H1 (cell line): ENCODE measurements at regions not wholly inside any gene's neighbourhood (a gene's known extent, or its start where the extent isn't known, plus 50 kb on each side); places are given as distances from the start of the nearest gene placed in this dataset.
A peak's percentile ranks its signal among the peaks of the same experiment; 100 is the strongest.

ENCODE experiments used
- CTCF ChIA-PET: fragments of 300-600 bp; sonication (Branson Sonifier 250); formaldehyde crosslinking; loops from one replicate; lab custom pipeline; 2021; ENCODE audit not compliant: partially characterized antibody; lab: Charles Lee
- POLR2A ChIA-PET: fragments of 300-600 bp; sonication (Branson Sonifier 250); formaldehyde crosslinking; loops from one replicate; lab custom pipeline; 2021; ENCODE audit warnings: inconsistent platforms; ENCODE audit not compliant: partially characterized antibody; lab: Charles Lee
- DNase-seq, 2 experiments: peaks; one replicate each; pipeline versions ENCODE4 v3.0.0 to v3.0.0-alpha.2; 2010 to 2022; ENCODE audit warnings: low spot score in 2 of 2, low read depth in 1 of 2, mixed read lengths in 1 of 2
- FAIRE-seq: peaks from 2 replicates; lab custom pipeline; 2011; peaks lifted over from hg19 to GRCh38; lab: Jason Lieb, UNC
- H2AFZ ChIP-seq: 2 replicates; pipeline ENCODE4 v1.8.1; 2012; ENCODE audit warnings: low read length, inconsistent platforms
- H2AK5ac ChIP-seq: 2 replicates; pipeline ENCODE4 v1.6.1; 2013; ENCODE audit warnings: low read depth, low read length
- H2BK120ac ChIP-seq: replicated peaks from 2 replicates; pipeline ENCODE3; 2013; ENCODE audit warnings: low read depth, low read length, inconsistent platforms
- H2BK12ac ChIP-seq: 2 replicates; pipeline ENCODE4 v1.6.1; 2013; ENCODE audit warnings: low read depth, low read length
- H2BK15ac ChIP-seq: 2 replicates; pipeline ENCODE4 v1.6.1; 2013; ENCODE audit warnings: low read length
- H2BK20ac ChIP-seq: 2 replicates; pipeline ENCODE4 v1.6.1; 2013; ENCODE audit warnings: low read length
- H2BK5ac ChIP-seq: 2 replicates; pipeline ENCODE4 v1.6.1; 2013; ENCODE audit warnings: low read depth, low read length
- H3K14ac ChIP-seq: 2 replicates; pipeline ENCODE4 v1.6.1; 2013; ENCODE audit warnings: inconsistent platforms; ENCODE audit not compliant: insufficient read length
- H3K18ac ChIP-seq: 2 replicates; pipeline ENCODE4 v1.6.1; 2013; ENCODE audit warnings: low read length; ENCODE audit errors: extremely low read depth
- H3K23ac ChIP-seq: 2 replicates; pipeline ENCODE4 v1.6.1; 2013; ENCODE audit warnings: inconsistent platforms; ENCODE audit not compliant: insufficient read length
- H3K23me2 ChIP-seq: 2 replicates; pipeline ENCODE4 v1.6.1; 2013; ENCODE audit warnings: low read depth, low read length
- H3K27ac ChIP-seq: 2 replicates; pipeline ENCODE4 v1.6.1; 2011; ENCODE audit warnings: low read depth, low read length, inconsistent platforms
- H3K27me3 ChIP-seq, 4 experiments: replicated peaks in 1 of 4; 1 replicate in 1 of 4; 2 replicates in 3 of 4; pipeline versions ENCODE4 v1.6.1 to v1.8.1; 2011 to 2013; ENCODE audit warnings: low read length in 3 of 4, mild to moderate bottlenecking in 3 of 4, inconsistent platforms in 2 of 4, mixed read lengths in 2 of 4, moderate library complexity in 1 of 4; ENCODE audit not compliant: control insufficient read depth in 3 of 4, insufficient read depth in 3 of 4; ENCODE audit errors: extremely low read depth in 1 of 4
- H3K36me3 ChIP-seq, 4 experiments: 2 replicates each; pipeline versions ENCODE4 v1.6.1 to v1.8.1; 2011 to 2013; ENCODE audit warnings: mild to moderate bottlenecking in 4 of 4, low read length in 3 of 4, moderate library complexity in 2 of 4, control low read depth in 1 of 4, inconsistent platforms in 1 of 4; ENCODE audit not compliant: insufficient read depth in 4 of 4, control insufficient read depth in 2 of 4
- H3K4ac ChIP-seq: replicated peaks from 2 replicates; pipeline ENCODE3; 2013; ENCODE audit warnings: low read length, low read depth, mixed read lengths, inconsistent platforms; ENCODE audit not compliant: insufficient read length
- H3K4me1 ChIP-seq, 4 experiments: replicated peaks in 1 of 4; 1 replicate in 1 of 4; 2 replicates in 3 of 4; pipeline versions ENCODE4 v1.6.1 to v1.8.1; 2011 to 2013; ENCODE audit warnings: low read length in 3 of 4, inconsistent platforms in 2 of 4, mixed read lengths in 1 of 4; ENCODE audit not compliant: insufficient read depth in 4 of 4, control insufficient read depth in 3 of 4
- H3K4me2 ChIP-seq, 2 experiments: 2 replicates each; pipeline versions ENCODE4 v1.6.1 to v1.8.1; 2011 to 2013; ENCODE audit warnings: low read depth in 2 of 2, low read length in 2 of 2, control low read depth in 1 of 2, inconsistent platforms in 1 of 2, mild to moderate bottlenecking in 1 of 2; ENCODE audit not compliant: insufficient read depth in 1 of 2
- H3K4me3 ChIP-seq, 4 experiments: fragments of 200-600, 300-600 bp in 1 of 4; sonication (generic), shearing (Covaris generic), sonication (Bioruptor Twin) in 1 of 4; 2 replicates each; pipeline versions ENCODE4 v1.5.1 to v1.8.1; 2011 to 2016; ENCODE audit warnings: low read length in 4 of 4, low read depth in 3 of 4, control low read depth in 2 of 4, inconsistent platforms in 2 of 4, mild to moderate bottlenecking in 2 of 4, mixed read lengths in 1 of 4, moderate library complexity in 1 of 4; ENCODE audit not compliant: insufficient read depth in 2 of 4; ENCODE audit errors: extremely low read depth in 1 of 4
- H3K56ac ChIP-seq: replicated peaks from 2 replicates; pipeline ENCODE3; 2013; ENCODE audit warnings: low read depth, mild to moderate bottlenecking, mixed read lengths, low read length, inconsistent platforms; ENCODE audit not compliant: insufficient read length
- H3K79me1 ChIP-seq: 2 replicates; pipeline ENCODE4 v1.6.1; 2013; ENCODE audit warnings: low read depth, low read length, control low read depth
- H3K79me2 ChIP-seq, 2 experiments: 2 replicates each; pipeline versions ENCODE4 v1.6.1 to v1.8.1; 2012 to 2013; ENCODE audit warnings: low read length in 2 of 2, mild to moderate bottlenecking in 2 of 2, inconsistent platforms in 1 of 2; ENCODE audit not compliant: insufficient read depth in 2 of 2, control insufficient read depth in 1 of 2
- H3K9ac ChIP-seq, 4 experiments: replicated peaks in 1 of 4; 1 replicate in 1 of 4; 2 replicates in 3 of 4; pipeline versions ENCODE4 v1.6.1 to v1.8.1; 2011 to 2013; ENCODE audit warnings: low read depth in 3 of 4, low read length in 3 of 4, control low read depth in 2 of 4, mild to moderate bottlenecking in 2 of 4, moderate library complexity in 2 of 4, inconsistent platforms in 1 of 4; ENCODE audit errors: extremely low read depth in 1 of 4
- H3K9me3 ChIP-seq, 2 experiments: 2 replicates each; pipeline versions ENCODE4 v1.6.1 to v1.8.1; 2012 to 2013; ENCODE audit warnings: mild to moderate bottlenecking in 2 of 2, moderate library complexity in 2 of 2, control low read depth in 1 of 2, inconsistent platforms in 1 of 2, low read depth in 1 of 2, low read length in 1 of 2, mixed read lengths in 1 of 2; ENCODE audit not compliant: insufficient read depth in 2 of 2
- H4K20me1 ChIP-seq, 2 experiments: replicated peaks in 1 of 2; 2 replicates each; pipeline versions ENCODE3 to v1.8.1; 2011 to 2013; ENCODE audit warnings: inconsistent platforms in 2 of 2, low read length in 2 of 2, mild to moderate bottlenecking in 1 of 2; ENCODE audit not compliant: insufficient read depth in 2 of 2, control insufficient read depth in 1 of 2
- H4K5ac ChIP-seq: 2 replicates; pipeline ENCODE4 v1.6.1; 2013; ENCODE audit warnings: low read length, low read depth, mixed read lengths, inconsistent platforms; ENCODE audit not compliant: insufficient read length
- H4K8ac ChIP-seq: 2 replicates; pipeline ENCODE4 v1.8.0; 2013; ENCODE audit warnings: mild to moderate bottlenecking, moderate library complexity, low read length, inconsistent platforms; ENCODE audit not compliant: insufficient read depth; ENCODE audit errors: extremely low read depth
- H4K91ac ChIP-seq: replicated peaks from 2 replicates; pipeline ENCODE3; 2013; ENCODE audit warnings: low read length, mixed read lengths, inconsistent platforms; ENCODE audit not compliant: insufficient read length
- CBX8 ChIP-seq: fragments of 300-800, 300-1000 bp; sonication (generic); IDR thresholded peaks from 2 replicates; pipeline ENCODE4 v1.7.1; 2016; ENCODE audit warnings: low read depth, low read length, borderline replicate concordance
- CHD1 ChIP-seq: IDR thresholded peaks from 2 replicates; pipeline ENCODE4 v1.6.1; 2012; ENCODE audit warnings: low read depth, low read length, improper control_type of control experiment
- CTBP2 ChIP-seq: IDR thresholded peaks from 2 replicates; pipeline ENCODE4 v1.7.0; 2011; ENCODE audit warnings: borderline replicate concordance, mild to moderate bottlenecking, moderate library complexity, mixed read lengths, low read length; ENCODE audit not compliant: insufficient read depth, insufficient read length
- GTF2F1 ChIP-seq: IDR thresholded peaks from 2 replicates; pipeline ENCODE4 v1.6.1; 2012; ENCODE audit warnings: low read depth, low read length, improper control_type of control experiment, borderline replicate concordance
- HDAC2 ChIP-seq, 2 experiments: fragments of 300-600 bp in 1 of 2; sonication (generic) in 1 of 2; IDR thresholded peaks; 2 replicates each; pipeline ENCODE4 v1.6.1; 2011 to 2012; ENCODE audit warnings: low read depth in 2 of 2, low read length in 2 of 2, mild to moderate bottlenecking in 2 of 2, moderate library complexity in 2 of 2, borderline replicate concordance in 1 of 2, inconsistent platforms in 1 of 2
- JUND ChIP-seq: IDR thresholded peaks from 2 replicates; pipeline ENCODE4 v1.6.1; 2011; ENCODE audit warnings: mild to moderate bottlenecking, improper control_type of control experiment, low read length
- KDM5A ChIP-seq: fragments of 200-600 bp; IDR thresholded peaks from 2 replicates; pipeline ENCODE4 v1.7.1; 2012; ENCODE audit warnings: mild to moderate bottlenecking, low read length, inconsistent platforms, mixed read lengths
- SUZ12 ChIP-seq: fragments of 200-600 bp; sonication (generic); IDR thresholded peaks from 2 replicates; pipeline ENCODE4 v1.6.1; 2012; ENCODE audit warnings: mild to moderate bottlenecking, inconsistent platforms, low read length, moderate library complexity, mixed read lengths
- WGBS, 2 experiments: shearing (Covaris generic) in 1 of 2; methylation state at CpG; one replicate each; pipeline versions ENCODE4 v1.1.6 to v1.1.7; 2013 to 2015; ENCODE audit warnings: low lambda C conversion rate in 2 of 2, mixed read lengths in 2 of 2, inconsistent platforms in 1 of 2, low coverage in 1 of 2, missing lambda C conversion rate in 1 of 2; ENCODE audit not compliant: insufficient replicate concordance in 2 of 2, insufficient coverage in 1 of 2, insufficient read length in 1 of 2; ENCODE audit errors: extremely low coverage in 1 of 2, missing lambda C conversion rate in 1 of 2; 5-methylcytosine and 5-hydroxymethylcytosine counted together

DNA sequence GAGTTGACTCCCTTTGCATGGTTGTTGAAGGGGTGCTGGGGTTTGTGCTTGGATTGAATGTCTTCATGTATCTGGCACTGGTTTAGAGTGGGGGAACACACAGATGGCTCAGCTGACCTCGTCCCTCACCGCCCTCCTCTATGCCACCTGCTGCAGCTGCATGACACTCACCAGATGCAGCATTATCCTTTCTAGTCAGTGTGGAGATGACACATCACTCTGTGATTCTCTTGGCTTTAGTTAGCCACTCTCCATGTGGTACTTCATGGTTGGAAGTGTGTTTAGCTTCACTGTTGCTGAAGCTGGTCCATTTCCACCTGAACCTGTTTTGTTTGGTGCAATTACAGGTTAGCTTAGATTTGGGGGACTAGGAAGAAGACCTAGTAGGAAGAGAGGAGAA, 56.3 kb upstream of the BMPER start:
- FAIRE-seq: no peak
- CTCF ChIA-PET: interaction anchor here (0.9 to 3.6 kb wide), 4 partner anchors 12 to 84 kb away, joined by 3 to 19 read pairs (median 4); no protein-coding TSS in a partner anchor

More for the DNA sequence above, 56.3 kb upstream of the BMPER start:
- H3K27me3 ChIP-seq: no peaks in the 10 kb centered on the region
- no peak overlapping the region for H3K56ac ChIP-seq
- TF ChIP-seq KDM5A (no peak), GTF2F1 (no peak), JUND (no peak), CBX8 (no peak), SUZ12 (no peak), HDAC2 (IDR thresholded peaks at IDR 0.05; ENCODE audit: borderline replicate concordance in 1 of 2, low read depth in 2 of 2, low read length in 2 of 2) (no peak), CTBP2 (no peak), CHD1 (no peak)
- no peak overlapping the region for H2BK20ac ChIP-seq
- H2BK120ac ChIP-seq: no peak overlapping the region
- no peak overlapping the region for H4K5ac ChIP-seq
- H3K4me3 ChIP-seq: no peak overlapping the region
- no peak overlapping the region for H2BK12ac ChIP-seq
- no peak overlapping the region for H3K4me2 ChIP-seq
- H2BK5ac ChIP-seq: no peak overlapping the region
- WGBS, 2 experiments: 88% methylated on average over 2 of the region's 2 CpGs; no CpG with 5 or more reads in 1 of the 2 experiments
- no peaks in the 10 kb centered on the region for H4K20me1 ChIP-seq
- no peak overlapping the region for H3K4ac ChIP-seq
- no peak overlapping the region for H3K23ac ChIP-seq
- no peaks in the 10 kb centered on the region for H3K79me1 ChIP-seq
- no peak for DNase-seq
- no peaks in the 10 kb centered on the region for H3K79me2 ChIP-seq
- H2BK15ac ChIP-seq: peak overlapping the region; percentile 53; the same call in 1 of the 2 replicates
- H4K91ac ChIP-seq: no peak overlapping the region
- no peak overlapping the region for H3K18ac ChIP-seq
- H2AK5ac ChIP-seq: no peak overlapping the region
- H3K36me3 ChIP-seq: no peaks in the 10 kb centered on the region; a peak in 1 of 8 replicates
- H2AFZ ChIP-seq: no peak overlapping the region
- no peak overlapping the region for H4K8ac ChIP-seq
- no peaks in the 10 kb centered on the region for H3K9me3 ChIP-seq
- POLR2A ChIA-PET: no interaction called here
- no peak overlapping the region for H3K14ac ChIP-seq
- H3K23me2 ChIP-seq: peaks cover 2% of the 10 kb centered on the region; the same call in 1 of the 2 replicates
- H3K9ac ChIP-seq: no peak overlapping the region
- no peaks in the 10 kb centered on the region for H3K4me1 ChIP-seq
- H3K27ac ChIP-seq: no peak overlapping the region
